COLO668 (cell line): ENCODE measurements at regions not wholly inside any gene's neighbourhood (a gene's known extent, or its start where the extent isn't known, plus 50 kb on each side); places are given as distances from the start of the nearest gene placed in this dataset.

Source experiments
- DNase-seq: peaks from one replicate; lab custom pipeline; 2025; ENCODE audit not compliant: unreplicated experiment; lab: John Stamatoyannopoulos, UW

DNA sequence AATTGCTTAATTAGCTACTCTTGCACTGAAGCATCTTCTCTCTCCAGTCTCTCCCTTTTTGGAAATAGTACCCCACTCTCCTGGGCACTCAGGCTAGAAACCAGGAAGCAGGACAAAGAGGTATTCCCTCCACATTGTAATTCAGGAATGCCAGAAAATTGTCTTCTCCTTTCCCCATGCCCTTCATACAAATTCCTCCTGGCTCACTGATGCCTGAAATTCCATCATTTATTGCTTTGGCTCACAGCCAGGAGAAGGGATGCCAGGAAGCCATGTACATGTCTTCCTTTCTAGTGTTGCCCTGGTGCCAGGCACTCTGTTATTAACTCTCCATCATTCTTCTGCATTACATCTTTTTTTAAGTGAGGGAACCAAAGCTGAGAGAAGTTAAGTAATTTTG is 716.5 kb upstream of the C9orf72 start:
- DNase-seq: no peak

DNA sequence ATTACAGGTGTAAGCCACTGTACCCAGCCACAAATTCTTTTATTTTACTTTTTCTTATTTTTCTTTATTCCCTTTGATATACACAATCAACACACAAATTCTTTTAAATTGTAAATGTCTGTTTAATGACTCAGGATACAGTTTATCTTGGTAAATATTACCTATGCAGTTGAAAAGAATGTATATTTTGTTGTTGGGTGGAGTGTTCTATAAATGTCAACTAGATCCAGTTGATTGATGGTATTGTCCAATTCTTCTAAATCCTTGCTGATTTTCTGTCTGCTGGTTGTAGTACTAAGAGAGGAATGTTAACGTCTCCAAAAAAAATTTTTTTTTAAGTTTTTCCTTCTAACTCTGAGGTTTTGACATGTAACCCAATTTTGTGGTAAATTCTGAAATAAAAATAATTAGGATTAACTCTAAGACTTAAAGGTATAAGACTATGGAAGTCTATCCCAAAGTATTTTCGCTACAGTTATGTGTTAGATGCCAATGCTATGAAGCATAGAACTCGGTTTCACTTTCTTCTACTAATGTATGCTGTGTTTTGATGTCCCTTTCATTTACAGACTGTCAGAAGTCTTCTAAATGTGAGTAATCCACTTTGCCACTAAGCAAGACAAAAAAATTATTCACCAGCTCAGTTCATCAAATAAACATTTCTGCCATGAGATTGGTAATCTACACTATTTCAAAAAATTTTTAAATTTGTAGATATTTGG is 720.2 kb upstream of the C9orf72 start:
- DNase-seq: no peak

DNA sequence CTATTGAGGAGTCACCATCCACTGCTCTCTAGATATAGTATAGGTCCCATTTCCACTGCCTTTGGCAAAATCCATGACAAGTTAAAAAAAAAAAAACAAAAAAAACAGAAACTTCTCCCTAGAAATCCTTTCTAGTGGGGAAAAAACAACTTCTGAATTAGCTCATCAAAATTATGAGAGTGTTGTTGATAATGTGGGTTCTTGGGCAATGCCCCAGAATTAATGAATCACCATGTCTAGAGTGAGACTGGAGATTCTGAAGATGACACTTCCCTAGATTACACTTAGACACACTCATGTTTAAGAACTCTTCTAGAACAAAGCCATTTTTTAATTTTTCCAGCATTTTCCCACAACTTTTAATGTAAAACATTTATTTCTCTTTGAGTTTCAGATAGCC is 728.0 kb upstream of the C9orf72 start:
- DNase-seq: no peak

DNA sequence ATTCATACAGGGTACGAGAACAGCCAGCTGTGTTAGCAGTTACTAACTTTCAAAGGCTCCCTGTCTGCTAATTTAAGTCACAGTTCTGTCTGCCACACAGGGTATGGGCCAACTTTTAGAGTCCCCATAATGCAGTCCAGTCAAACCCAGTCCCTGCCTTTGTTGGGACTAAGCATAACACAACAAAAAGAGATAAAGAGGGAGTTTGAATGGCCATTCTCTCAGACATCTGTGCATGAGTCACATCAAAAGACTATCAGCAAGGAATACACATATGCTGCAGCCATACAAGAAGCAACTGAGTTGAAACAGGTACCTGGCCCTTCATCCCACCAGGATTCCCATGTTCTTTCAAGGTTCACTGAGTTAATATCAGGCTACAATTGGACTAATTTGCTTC is 744.5 kb upstream of the C9orf72 start:
- no peak for DNase-seq

DNA sequence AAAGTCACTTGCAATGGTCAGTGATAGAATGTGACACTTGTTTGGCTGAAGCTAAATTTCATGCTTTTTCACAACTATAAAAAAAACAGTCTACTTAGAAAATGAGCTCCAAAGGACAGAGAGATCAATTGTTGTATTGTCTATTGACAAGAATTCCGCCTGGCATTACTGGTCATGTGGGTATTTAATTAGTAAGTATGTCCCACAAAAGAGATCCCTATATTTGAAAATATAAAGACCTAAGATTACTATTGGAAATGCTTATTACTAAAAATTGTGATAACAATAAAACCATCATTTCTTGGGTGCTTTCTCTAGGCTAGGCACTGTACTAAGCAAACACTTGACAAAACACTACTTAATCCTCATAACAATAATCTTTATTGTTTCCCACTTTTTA is 745.2 kb upstream of the C9orf72 start:
- no peak for DNase-seq

DNA sequence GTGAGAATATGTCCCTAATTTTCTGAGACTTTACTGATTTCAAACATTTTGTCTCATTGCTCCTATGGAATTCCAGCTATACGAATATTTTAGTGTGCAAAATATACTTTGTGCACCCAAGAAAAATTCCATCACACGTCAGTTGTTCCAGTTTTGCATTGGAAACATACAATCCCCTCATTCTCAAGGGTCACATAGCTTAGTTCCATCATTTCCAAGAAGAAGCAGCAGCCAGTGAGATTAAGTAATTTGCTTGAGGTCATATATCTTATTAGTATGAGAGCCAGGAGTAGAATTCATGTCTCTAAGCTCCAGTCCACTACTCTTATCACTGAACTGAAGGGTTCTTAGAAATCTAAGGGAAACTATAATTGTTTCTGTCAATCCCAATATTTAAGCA is 746.7 kb upstream of the C9orf72 start:
- no peak for DNase-seq

DNA sequence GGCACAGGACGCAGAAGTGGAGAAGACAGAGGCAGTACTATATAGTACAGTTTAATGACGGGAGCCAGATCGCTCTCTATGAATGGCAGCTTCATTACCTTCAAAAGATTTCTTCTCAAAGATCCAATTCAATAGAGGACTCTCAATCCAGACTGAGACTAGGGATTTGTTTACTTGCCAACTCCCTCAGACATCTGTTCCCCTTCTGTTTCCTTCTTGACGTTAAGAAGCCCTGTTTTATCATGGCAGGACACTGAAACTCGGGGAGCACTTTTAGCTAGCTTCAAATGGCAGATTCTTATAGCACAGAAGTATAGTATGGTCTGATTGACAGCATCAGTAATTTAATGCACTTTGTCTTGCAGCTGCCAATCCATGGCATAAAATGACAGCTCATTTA is 747.3 kb upstream of the C9orf72 start:
- no peak for DNase-seq

DNA sequence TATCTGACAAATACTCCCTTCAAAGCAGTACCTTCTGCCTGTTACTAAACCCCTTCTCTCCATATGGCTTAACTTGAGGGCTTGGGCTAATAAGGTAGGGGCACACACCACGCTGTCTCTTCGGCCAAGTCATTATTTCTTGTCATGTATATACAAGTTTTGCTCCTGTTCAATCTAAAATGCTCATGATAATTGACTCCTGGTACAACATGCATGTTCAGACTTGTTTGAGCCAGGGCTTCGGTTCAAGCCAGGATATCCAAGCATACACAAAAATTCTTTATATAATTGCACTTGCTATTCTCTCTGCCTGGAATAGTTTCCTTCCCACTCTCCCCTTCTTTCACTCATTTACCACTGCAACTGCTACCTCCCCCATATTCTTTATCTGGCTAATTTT is 756.0 kb upstream of the C9orf72 start:
- DNase-seq: no peak

DNA sequence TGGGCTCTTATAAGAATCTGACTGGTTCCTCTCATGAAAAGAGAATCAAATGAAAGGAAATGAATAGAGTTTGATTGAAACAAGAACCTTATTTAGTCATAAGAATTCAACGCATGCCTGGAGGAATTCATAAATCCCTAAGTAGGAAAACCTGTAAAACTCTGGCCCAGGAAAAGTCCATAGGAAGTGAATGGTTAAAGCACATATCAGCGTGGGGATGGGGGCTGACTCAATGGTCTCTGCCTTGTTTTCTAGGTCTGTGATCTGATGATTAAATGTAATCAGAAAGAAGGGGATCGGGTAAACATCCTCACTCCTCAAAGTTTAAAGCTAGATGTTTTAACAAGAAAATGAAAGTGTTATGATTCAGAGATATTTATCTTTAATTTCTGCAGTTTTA is 759.4 kb upstream of the C9orf72 start:
- DNase-seq: no peak

DNA sequence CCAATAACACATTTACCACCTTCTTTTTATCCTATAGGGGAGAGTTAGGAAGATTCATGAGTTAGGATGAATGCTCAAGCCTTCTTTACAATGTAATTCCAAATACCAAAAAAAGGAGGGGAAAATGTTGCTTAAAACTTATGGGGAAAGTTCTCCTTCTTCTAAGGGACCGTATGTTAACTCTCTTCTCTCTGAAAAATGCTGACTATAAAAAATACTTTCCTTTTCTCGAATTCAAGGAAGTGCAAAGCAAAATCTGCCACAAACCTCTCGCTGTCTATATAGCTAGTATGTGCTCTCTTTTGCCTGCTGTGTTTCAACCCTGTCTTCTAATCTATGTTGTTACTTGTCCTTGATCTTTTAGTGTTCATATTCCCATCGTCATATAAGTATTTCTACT is 768.6 kb upstream of the C9orf72 start:
- DNase-seq: no peak

DNA sequence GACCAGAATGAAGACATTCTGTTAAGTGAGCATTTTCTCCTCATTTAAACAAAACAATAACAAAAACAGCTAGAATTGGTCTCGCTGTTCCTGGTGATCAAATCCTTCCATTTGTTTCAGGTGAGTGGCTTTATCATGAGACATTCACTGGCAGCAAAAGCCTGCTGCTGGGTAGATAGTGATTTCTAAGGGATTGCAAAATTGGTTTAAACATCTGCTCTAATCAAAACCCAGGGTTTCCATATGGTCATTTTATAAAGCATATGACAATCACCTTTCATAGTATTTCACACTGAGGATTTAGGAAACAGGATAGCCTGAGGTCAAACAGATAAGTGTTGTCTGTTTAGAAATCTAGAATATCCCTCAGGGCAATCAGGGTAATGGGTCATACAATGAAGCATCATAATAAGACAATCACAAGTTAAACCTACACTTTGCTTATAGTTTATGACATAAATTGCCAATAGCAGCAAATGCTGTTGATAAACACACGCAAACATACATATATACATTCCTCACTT is 769.6 kb upstream of the C9orf72 start:
- no peak for DNase-seq

DNA sequence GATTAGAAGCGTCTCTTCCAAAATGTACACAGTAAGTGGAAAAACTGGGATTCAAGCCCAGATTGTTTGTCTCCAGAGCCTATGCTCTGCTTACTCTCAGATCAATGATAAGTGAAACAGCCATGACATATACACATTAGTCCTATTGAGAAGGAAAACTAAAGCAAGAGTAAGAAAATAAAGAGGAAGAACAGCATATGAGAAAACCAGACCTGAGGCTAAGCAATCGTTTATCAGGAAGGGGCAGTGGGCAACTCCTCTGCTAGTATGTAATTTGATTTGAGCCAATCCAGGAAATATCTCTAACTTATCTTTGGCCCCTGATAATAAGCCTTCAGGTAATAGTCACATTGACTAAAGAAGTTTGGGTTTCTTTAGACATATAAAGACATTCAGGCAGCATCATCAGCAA is 789.9 kb upstream of the C9orf72 start:
- DNase-seq: no peak

DNA sequence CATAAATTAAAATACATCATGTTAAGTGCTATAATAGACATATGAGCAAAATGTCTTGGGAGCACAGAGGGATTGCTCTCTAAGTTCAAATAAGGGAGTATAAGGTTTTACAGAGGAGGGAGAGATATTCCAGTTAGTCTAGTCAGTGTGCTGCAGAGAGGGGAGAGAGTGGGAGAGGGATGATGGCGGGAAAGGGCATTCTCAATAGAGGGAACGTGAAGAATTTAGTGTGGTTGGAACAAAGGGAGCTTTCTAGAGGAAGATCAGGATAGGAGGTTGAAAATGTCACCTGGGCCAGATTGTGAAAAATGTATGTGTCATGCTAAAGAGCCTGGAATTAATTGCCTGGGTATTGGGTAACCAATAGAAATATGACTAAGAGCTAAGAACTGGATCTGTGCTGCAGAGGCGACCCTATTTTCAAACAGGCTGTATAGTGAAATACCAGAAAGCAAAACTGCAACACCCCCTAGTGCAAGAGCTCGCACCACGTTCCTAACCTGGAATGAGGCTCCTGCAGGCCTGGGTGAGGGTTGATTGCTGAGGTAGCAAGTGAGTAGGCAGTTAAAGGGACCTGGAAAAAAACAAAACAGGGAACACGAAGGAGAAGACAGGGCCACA is 791.8 kb upstream of the C9orf72 start:
- DNase-seq: no peak

DNA sequence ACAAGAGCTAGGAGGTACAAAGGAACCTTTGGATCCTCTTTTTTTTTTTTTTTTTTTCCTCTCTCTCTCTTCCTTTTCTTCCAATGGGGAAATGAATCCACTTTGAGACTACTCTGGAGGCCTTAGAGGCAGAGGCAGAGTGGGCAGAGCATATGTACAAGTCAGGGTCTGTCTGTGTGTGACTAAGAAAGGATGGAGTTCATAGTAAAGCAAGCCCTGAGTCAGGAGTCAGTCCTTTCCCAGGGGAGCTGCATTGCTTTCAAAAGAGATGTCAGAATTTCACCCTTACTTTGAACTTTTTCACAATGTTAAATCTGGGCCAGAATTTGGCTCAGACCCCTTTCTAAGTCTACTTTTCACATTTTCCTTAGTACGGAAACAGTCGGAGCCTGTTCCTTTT is 792.4 kb upstream of the C9orf72 start:
- no peak for DNase-seq

DNA sequence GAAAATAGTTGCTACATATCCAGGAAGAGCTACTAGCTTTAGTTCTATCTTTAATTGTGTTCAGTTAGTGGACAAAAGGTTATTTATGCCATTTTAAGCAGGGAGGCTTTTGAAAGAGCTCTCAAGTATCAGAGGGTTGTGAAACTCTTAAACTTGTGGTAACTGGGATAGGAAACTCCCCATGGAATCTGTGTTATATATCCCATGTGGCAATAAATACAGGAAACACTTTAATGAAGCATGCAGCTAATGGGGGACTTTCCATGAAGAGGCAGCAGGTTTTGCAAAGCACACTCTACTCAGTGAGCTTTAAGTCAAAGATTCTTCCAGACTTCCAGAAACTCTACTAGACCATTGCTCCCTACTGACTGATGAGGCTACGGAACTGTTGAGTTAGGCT is 805.0 kb upstream of the C9orf72 start:
- DNase-seq: no peak

DNA sequence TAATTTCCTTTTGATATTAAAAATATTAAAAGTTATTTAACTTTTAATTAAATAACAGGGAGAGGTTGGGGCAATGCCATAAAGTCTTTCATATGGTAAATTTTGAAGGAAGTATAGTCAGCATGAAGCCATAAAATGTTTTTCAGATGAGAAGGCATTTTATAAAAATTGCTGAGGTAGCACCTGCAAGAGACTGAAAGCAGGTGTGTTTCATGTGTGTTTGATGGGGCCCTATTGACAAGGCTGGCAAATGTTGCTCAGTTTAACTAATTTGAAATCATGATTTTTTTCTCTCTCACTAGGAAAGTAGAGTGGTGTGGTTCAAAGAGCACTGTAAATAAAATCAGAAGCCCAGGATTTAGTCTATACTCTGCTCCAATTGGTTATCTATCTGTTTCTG is 805.8 kb upstream of the C9orf72 start:
- no peak for DNase-seq

DNA sequence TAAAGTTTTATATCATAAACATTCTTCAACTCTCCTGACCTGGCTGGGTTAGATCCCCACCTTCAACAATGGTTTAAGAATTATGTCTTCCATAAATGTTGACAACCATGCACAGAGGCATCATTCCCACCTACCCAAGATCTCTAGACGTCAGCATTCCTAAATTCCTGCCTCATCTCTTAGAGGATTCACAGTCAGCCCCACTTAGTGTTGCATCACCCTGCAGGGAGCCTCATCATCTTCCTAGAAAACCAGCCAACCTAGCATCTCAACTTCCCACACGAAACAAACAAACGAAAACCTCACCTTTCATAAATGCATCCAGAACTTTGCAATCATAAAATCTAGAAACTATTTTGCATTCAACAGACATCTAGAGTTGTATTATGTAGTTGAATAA is 816.1 kb upstream of the C9orf72 start:
- no peak for DNase-seq

DNA sequence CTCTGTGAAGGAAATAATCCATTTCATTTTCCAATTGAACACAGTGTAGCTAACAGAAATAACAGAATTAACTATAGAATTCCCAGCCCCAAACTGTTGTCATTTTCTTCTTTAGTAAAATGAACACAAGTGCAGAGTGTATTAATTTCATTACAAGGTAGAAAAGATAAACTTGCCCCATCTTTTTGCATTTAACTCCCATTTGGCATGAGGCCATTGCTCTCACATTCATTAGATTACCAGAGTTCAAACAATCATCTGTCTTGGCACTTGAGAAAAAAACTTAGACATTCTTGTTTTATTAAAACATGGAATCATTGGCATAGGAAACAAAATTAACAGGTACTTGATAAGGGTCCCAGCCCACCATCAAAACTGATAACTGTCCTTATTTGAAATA is 821.5 kb upstream of the C9orf72 start:
- no peak for DNase-seq

DNA sequence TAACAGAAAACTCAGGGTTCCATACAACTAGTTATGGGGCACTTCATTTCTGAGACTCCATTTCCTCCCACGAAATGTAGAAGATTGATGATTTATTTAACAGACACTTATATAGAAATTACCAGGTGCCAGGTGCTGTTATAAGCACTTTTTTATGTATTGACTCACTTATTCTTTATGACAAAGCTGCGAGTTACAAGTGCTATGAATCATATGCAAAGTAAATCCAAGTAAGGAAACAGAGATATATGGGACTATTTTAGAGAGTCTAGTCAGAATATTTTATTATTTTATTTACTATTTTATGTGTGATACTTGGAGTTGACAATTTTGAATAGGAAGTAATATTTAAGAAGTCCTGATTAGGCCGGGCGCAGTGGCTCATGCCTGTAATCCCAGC is 822.8 kb upstream of the C9orf72 start:
- no peak for DNase-seq

DNA sequence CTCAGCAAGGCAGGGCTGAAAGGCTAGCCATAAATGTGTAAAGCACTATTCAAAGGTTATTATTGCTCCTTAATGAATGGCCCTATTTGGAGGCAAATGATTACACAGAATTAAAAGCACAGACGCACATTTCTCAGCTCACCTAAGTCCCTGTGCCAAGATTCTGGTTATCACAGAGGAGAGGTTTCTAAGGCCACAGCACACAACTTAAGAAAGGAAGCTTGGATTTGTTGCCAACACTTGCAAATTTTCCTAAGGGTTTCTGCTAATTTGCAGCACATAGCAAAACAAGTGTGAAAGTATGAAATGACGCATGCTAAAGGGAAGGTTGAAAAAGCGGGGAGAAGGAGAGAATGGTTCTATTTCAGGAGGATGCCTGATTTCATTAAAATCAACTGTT is 834.1 kb upstream of the C9orf72 start:
- DNase-seq: no peak

DNA sequence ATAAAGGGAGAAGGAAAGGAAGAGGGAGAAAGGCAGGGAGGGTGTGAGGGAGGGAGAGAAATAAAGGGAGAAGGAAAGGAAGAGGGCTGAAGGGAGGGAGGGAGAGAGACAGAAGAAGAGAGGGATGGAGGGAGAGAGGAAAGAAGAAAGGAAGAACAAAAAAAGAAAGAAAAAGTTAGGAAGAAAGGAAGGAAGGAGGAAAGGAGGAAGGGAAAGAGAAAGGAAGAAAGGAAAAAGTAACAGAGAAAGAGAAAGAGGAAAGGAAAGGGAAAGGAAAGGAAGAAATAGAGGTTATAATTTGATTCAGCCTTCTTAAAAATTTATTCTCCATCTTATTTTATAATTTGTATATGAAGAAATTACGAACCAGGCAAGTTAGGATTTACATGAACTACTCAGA is 836.6 kb upstream of the C9orf72 start:
- DNase-seq: no peak

DNA sequence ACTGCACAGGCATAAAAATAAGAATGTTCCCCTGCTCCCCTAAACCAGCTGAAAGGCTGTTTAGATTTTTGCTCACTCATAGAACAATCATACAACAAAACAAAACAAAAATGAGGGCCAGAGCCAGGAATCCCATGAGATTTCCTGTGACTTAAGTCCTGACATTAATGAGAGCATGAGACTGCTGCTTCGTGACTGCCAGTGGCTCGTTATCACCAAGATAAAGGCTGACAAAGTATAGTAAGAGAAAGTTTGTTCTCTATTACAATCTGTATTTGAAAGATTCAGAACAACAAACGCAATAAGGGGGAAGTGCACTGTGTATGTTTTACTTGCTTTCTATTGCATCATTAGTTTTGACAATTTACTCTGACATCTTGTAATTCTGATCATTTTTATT is 837.1 kb upstream of the C9orf72 start:
- no peak for DNase-seq

DNA sequence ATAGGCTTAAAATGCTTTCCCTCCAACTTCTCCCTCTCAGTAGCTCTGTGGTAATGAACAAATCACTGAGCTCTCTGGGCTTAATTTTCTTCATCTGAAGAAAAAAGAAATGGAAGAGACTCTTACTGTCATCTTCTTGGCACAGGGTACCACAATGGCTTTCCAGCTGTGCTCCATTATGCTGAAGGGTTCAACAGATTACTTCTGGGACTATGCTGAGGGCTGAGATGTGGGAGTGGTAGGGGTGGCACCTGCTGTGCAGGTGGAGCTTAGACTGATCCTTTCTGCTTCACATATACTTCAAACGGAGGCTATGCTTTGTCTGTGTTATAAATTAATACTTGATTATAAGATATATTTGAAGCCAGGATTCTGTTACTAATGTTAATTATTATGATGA is 840.2 kb upstream of the C9orf72 start:
- no peak for DNase-seq
